HCT116 (cell line): ENCODE measurements at regions not wholly inside any gene's neighbourhood (a gene's known extent, or its start where the extent isn't known, plus 50 kb on each side); places are given as distances from the start of the nearest gene placed in this dataset.

Source experiments
- ATAC-seq: fragments of 200-7000 bp; cut with Tn5 transposase; 2 replicates; pipeline ENCODE4 v1.9.1; 2020; ENCODE audit warnings: mild to moderate bottlenecking, moderate library complexity
- BruUV-seq: library from RNA; stranded (reverse); fragments of 400-500 nt; replicated peaks from 2 replicates; lab custom pipeline; 2021; lab: Mats Ljungman, UMichigan
- CTCF ChIA-PET: fragments of 300-600 bp; sonication (Branson Sonifier 250); formaldehyde crosslinking; loops from one replicate; lab custom pipeline; 2021; ENCODE audit warnings: antibody characterized with exemption; lab: Charles Lee
- POLR2A ChIA-PET: fragments of 300-600, 350-600 bp; sonication (Branson Sonifier 250); formaldehyde crosslinking; loops from one replicate; lab custom pipeline; 2021; ENCODE audit warnings: antibody characterized with exemption; lab: Charles Lee
- RAD21 ChIA-PET, 2 experiments: fragments of 300-600 bp; sonication (Branson Sonifier 250); formaldehyde crosslinking; loops; one replicate each; lab custom pipeline; 2023; ENCODE audit warnings: low total read pairs in 2 of 2; ENCODE audit not compliant: uncharacterized antibody in 2 of 2, unreplicated experiment in 2 of 2, low non-redundant PET in 1 of 2; lab: Charles Lee
- DNase-seq: peaks from one replicate; pipeline ENCODE4 v3.0.0-alpha.2; 2010; ENCODE audit warnings: low read depth, low spot score
- H2AFZ ChIP-seq: fragments of 200-600 bp; shearing (Covaris generic), sonication (generic); 2 replicates; pipeline ENCODE4 v1.6.1; 2017; ENCODE audit warnings: low read depth, mixed run types, mixed read lengths, antibody characterized with exemption, low read length; ENCODE audit not compliant: poor library complexity, severe bottlenecking
- H3K27ac ChIP-seq: 2 replicates; pipeline ENCODE4 v1.5.1; 2012; ENCODE audit warnings: low read depth, low read length
- H3K27me3 ChIP-seq: fragments of 200-600 bp; sonication (generic); 2 replicates; pipeline ENCODE4 v1.6.1; 2016; ENCODE audit warnings: mixed run types, low read length, mixed read lengths; ENCODE audit not compliant: insufficient read depth
- H3K36me3 ChIP-seq, 2 experiments: fragments of 200-500 bp in 1 of 2; fragments of 200-600 bp in 1 of 2; sonication (Bioruptor generic) in 1 of 2; sonication (generic) in 1 of 2; 2 replicates each; pipeline versions ENCODE4 v1.5.1 to v1.6.1; 2014 to 2016; ENCODE audit warnings: low read length in 2 of 2, inconsistent platforms in 1 of 2, mixed read lengths in 1 of 2, mixed run types in 1 of 2; ENCODE audit not compliant: insufficient read depth in 2 of 2, control insufficient read depth in 1 of 2
- H3K4me1 ChIP-seq, 2 experiments: fragments of 200-600 bp in 1 of 2; sonication (generic) in 1 of 2; 2 replicates each; pipeline versions ENCODE4 v1.5.1 to v1.6.1; 2012 to 2017; ENCODE audit warnings: low read length in 2 of 2, inconsistent platforms in 1 of 2, mild to moderate bottlenecking in 1 of 2, mixed read lengths in 1 of 2, mixed run types in 1 of 2, moderate library complexity in 1 of 2; ENCODE audit not compliant: insufficient read depth in 2 of 2, control insufficient read depth in 1 of 2
- H3K4me2 ChIP-seq: fragments of 200-600 bp; sonication (generic); 2 replicates; pipeline ENCODE4 v1.6.1; 2017; ENCODE audit warnings: mixed run types, low read length, mixed read lengths
- H3K4me3 ChIP-seq, 2 experiments: fragments of 200-600 bp in 1 of 2; sonication (generic) in 1 of 2; replicated peaks in 1 of 2; 2 replicates each; pipeline ENCODE4 v1.5.1; 2011 to 2016; ENCODE audit warnings: low read length in 2 of 2, control low read depth in 1 of 2, low read depth in 1 of 2, mild to moderate bottlenecking in 1 of 2, mixed read lengths in 1 of 2, mixed run types in 1 of 2
- H3K79me2 ChIP-seq: fragments of 200-600 bp; sonication (generic); 2 replicates; pipeline ENCODE4 v1.6.1; 2017; ENCODE audit warnings: mild to moderate bottlenecking, mixed run types, low read length, moderate library complexity, mixed read lengths; ENCODE audit not compliant: insufficient read depth
- H3K9ac ChIP-seq: fragments of 200-600 bp; sonication (generic); 2 replicates; pipeline ENCODE4 v1.6.1; 2016; ENCODE audit warnings: low read length, mixed read lengths
- H3K9me2 ChIP-seq: fragments of 200-600 bp; sonication (generic), shearing (Covaris generic); 2 replicates; pipeline ENCODE4 v1.6.1; 2017; ENCODE audit warnings: mixed run types, mild to moderate bottlenecking, moderate library complexity; ENCODE audit not compliant: insufficient read depth
- H3K9me3 ChIP-seq, 2 experiments: fragments of 200-500 bp in 1 of 2; fragments of 200-600 bp in 1 of 2; sonication (Bioruptor generic) in 1 of 2; sonication (generic) in 1 of 2; 2 replicates each; pipeline ENCODE4 v1.6.1; 2014 to 2017; ENCODE audit warnings: low read length in 2 of 2, mixed read lengths in 2 of 2, inconsistent platforms in 1 of 2, low read depth in 1 of 2, mild to moderate bottlenecking in 1 of 2, mixed run types in 1 of 2, moderate library complexity in 1 of 2; ENCODE audit not compliant: control insufficient read depth in 1 of 2, insufficient read depth in 1 of 2
- H4K20me1 ChIP-seq: fragments of 200-600 bp; sonication (generic), shearing (Covaris generic); 2 replicates; pipeline ENCODE4 v1.6.1; 2017; ENCODE audit warnings: mixed run types, mild to moderate bottlenecking, moderate library complexity; ENCODE audit not compliant: insufficient read depth
- CBX3 ChIP-seq: IDR thresholded peaks from 2 replicates; pipeline ENCODE4 v1.6.1; 2012; ENCODE audit warnings: low read depth
- CEBPB ChIP-seq: IDR thresholded peaks from 2 replicates; pipeline ENCODE4 v1.6.1; 2012; ENCODE audit warnings: low read depth
- CTCF ChIP-seq, 3 experiments: fragments of 200-600 bp in 1 of 3; sonication (generic) in 1 of 3; IDR thresholded peaks in 2 of 3; conservative IDR thresholded peaks in 1 of 3; 2 replicates each; pipeline ENCODE4 v1.5.1; 2012 to 2017; ENCODE audit warnings: low read depth in 2 of 3, low read length in 2 of 3, antibody characterized with exemption in 1 of 3, borderline replicate concordance in 1 of 3, control low read depth in 1 of 3, mild to moderate bottlenecking in 1 of 3, mixed read lengths in 1 of 3, mixed run types in 1 of 3, moderate library complexity in 1 of 3; ENCODE audit not compliant: insufficient read depth in 1 of 3
- FOSL1 ChIP-seq: IDR thresholded peaks from 2 replicates; pipeline ENCODE4 v1.6.1; 2012; ENCODE audit warnings: low read depth
- JUND ChIP-seq: IDR thresholded peaks from 2 replicates; pipeline ENCODE4 v1.6.1; 2012
- POLR2A ChIP-seq: IDR thresholded peaks from 2 replicates; pipeline ENCODE4 v1.7.0; 2011; ENCODE audit warnings: borderline replicate concordance; ENCODE audit not compliant: insufficient read depth, insufficient read length; ENCODE audit errors: extremely low read depth
- POLR2AphosphoS5 ChIP-seq: IDR thresholded peaks from 2 replicates; pipeline ENCODE4 v1.6.1; 2011; ENCODE audit warnings: mild to moderate bottlenecking, low read depth, low read length, moderate library complexity
- RAD21 ChIP-seq: IDR thresholded peaks from 2 replicates; pipeline ENCODE4 v1.6.1; 2012; ENCODE audit warnings: low read depth, mild to moderate bottlenecking
- REST ChIP-seq: IDR thresholded peaks from 2 replicates; pipeline ENCODE4 v1.6.1; 2012; ENCODE audit warnings: low read depth
- SP1 ChIP-seq: IDR thresholded peaks from 2 replicates; pipeline ENCODE4 v1.6.1; 2012; ENCODE audit warnings: low read depth
- SRF ChIP-seq: IDR thresholded peaks from 2 replicates; pipeline ENCODE4 v1.6.1; 2012; ENCODE audit warnings: low read depth
- YY1 ChIP-seq: IDR thresholded peaks from 2 replicates; pipeline ENCODE4 v1.6.1; 2011; ENCODE audit warnings: low read length, low read depth, moderate library complexity, mild to moderate bottlenecking; ENCODE audit not compliant: insufficient replicate concordance; ENCODE audit errors: extremely low read depth
- intact Hi-C: fragments of 100-400 bp; cut with micrococcal nuclease; formaldehyde crosslinking; loops from 2 replicates; pipeline ENCODE4 v1.10.0; 2022

GRCh38 chr18:23340661-23341060, 112.4 kb upstream of the RIOK3 start:
- intact Hi-C loops: no loop called here
- ATAC-seq (no peak), DNase-seq (no peak)
- Histone ChIP-seq H3K9ac (no peak overlapping the region), H3K79me2 (no peaks in the 10 kb centered on the region), H2AFZ (no peak overlapping the region), H4K20me1 (no peaks in the 10 kb centered on the region)
- POLR2A ChIA-PET: no interaction called here
- TF ChIP-seq CEBPB (no peak), FOSL1 (no peak), SRF (no peak), POLR2AphosphoS5 (no peak), YY1 (no peak), REST (no peak), SP1 (no peak), RAD21 (no peak), JUND (no peak), POLR2A (no peak), CTCF (IDR thresholded peaks at IDR 0.05 in 2 of 3, conservative IDR thresholded peaks at IDR 0.05 in 1 of 3; ENCODE audit: borderline replicate concordance in 1 of 3, insufficient read depth in 1 of 3, low read depth in 2 of 3, low read length in 2 of 3) (no peak), CBX3 (no peak)
- TF ChIP-seq, all 23 proteins: peak for 0
- RAD21 ChIA-PET: no interaction called here
- CTCF ChIA-PET: no interaction called here
- H3K27ac ChIP-seq: no peak overlapping the region
- H3K36me3 ChIP-seq: no peaks in the 10 kb centered on the region; a peak in 1 of 4 replicates
- no TSS peak for BruUV-seq
- no peak overlapping the region for H3K4me2 ChIP-seq
- H3K9me3 ChIP-seq: no peaks in the 10 kb centered on the region
- H3K4me3 ChIP-seq: no peak overlapping the region
- H3K4me1 ChIP-seq: no peaks in the 10 kb centered on the region
- no peaks in the 10 kb centered on the region for H3K9me2 ChIP-seq
- no peaks in the 10 kb centered on the region for H3K27me3 ChIP-seq
